ENCODE measurements at regions not wholly inside any gene's neighbourhood (a gene's known extent, or its start where the extent isn't known, plus 50 kb on each side); places are given as distances from the start of the nearest gene placed in this dataset.

DNA sequence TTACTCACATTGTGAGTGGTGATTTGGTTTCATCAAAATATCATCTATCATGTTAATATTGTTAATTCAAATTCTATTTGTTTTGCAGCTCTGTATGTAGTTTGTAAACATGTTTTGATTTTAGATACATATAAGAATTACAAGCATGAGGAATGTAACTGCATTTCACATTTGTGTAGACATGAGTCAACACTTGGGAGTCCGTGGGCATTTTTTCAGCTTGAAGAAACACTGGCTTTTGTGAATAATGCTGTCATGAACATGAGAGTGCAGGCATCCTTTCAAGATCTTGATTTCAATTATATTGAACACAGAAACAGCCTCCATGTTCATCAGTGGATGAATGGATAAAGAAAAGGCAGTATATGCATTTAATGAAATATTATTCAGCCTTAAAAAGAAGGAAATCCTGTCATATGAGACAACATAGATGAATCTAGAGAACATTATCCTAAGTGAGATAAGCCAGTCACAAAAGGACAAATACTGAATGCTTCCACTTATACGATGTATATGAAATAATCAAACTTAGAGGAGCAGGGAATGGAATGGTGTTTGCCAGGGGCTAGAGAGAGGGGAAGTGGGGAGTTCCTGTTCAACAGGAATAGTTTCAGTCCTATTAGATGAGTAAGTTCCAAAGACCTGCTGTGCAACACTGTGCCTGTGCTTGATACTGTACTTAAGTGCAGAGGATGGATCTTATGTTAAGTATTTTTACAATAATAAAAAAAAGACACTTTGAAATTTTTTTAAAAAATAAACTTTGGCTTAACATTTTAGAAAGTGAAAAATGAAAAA lies 194.9 kb downstream of the LRATD1 start:
- TF ChIP-seq, protein P1, sequence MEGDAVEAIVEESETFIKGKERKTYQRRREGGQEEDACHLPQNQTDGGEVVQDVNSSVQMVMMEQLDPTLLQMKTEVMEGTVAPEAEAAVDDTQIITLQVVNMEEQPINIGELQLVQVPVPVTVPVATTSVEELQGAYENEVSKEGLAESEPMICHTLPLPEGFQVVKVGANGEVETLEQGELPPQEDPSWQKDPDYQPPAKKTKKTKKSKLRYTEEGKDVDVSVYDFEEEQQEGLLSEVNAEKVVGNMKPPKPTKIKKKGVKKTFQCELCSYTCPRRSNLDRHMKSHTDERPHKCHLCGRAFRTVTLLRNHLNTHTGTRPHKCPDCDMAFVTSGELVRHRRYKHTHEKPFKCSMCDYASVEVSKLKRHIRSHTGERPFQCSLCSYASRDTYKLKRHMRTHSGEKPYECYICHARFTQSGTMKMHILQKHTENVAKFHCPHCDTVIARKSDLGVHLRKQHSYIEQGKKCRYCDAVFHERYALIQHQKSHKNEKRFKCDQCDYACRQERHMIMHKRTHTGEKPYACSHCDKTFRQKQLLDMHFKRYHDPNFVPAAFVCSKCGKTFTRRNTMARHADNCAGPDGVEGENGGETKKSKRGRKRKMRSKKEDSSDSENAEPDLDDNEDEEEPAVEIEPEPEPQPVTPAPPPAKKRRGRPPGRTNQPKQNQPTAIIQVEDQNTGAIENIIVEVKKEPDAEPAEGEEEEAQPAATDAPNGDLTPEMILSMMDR (IDR thresholded peaks at IDR 0.05; ENCODE audit: borderline replicate concordance, control extremely low read depth, extremely low read depth, insufficient read depth, missing control alignments) = no peak
- in situ Hi-C loops (cut with MboI; ENCODE audit: low sequenced_read_pairs, unreplicated experiment) = no loop called here
- no peak for DNase-seq (ENCODE audit: low spot score)

DNA sequence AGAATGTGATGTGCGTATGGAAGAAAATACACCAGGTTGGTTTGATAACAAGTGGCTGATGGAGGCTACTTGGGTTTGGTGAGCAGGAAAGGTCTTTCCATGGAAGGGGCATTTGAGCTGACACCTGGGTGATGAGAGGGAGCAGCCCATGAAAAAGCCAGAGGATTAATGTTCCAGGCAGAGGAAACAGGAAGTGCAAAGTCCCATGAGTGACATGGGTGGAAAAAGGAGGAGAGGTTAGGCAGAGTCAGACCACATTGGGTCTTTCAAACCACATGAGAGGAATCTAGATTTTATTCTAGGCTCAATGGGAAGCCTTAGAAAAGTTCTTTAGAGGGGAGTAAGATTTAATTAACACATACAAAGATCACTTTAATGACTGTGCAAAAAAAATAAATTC lies 195.7 kb downstream of the LRATD1 start:
- TF ChIP-seq, protein P1 (IDR thresholded peaks at IDR 0.05; ENCODE audit: borderline replicate concordance, control extremely low read depth, extremely low read depth, insufficient read depth, missing control alignments) = no peak
- in situ Hi-C loops (cut with MboI; ENCODE audit: low sequenced_read_pairs, unreplicated experiment) = no loop called here
- DNase-seq (ENCODE audit: low spot score) = no peak

DNA sequence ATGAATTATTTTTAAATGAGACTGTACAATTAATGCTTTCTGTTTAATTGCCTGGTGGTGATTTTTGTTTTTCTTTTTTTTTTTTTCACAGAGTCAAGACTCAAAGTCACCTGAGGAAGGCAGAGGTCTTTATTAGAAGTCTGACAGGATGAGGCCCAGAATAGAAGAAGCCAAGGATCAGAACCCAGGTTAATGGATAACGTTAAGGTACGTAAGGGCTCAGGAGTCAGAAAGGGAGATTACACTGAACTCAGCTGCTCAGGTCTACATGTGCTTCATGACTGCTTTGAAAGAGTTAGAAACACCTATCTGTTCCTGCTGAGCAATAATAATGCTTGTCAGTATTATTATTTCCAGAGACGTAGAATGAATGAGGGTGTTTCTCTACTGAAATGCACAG lies 196.5 kb downstream of the LRATD1 start:
- in situ Hi-C loops (cut with MboI; ENCODE audit: low sequenced_read_pairs, unreplicated experiment) = no loop called here
- TF ChIP-seq, protein P1 (IDR thresholded peaks at IDR 0.05; ENCODE audit: borderline replicate concordance, control extremely low read depth, extremely low read depth, insufficient read depth, missing control alignments) = no peak
- no peak for DNase-seq (ENCODE audit: low spot score)

DNA sequence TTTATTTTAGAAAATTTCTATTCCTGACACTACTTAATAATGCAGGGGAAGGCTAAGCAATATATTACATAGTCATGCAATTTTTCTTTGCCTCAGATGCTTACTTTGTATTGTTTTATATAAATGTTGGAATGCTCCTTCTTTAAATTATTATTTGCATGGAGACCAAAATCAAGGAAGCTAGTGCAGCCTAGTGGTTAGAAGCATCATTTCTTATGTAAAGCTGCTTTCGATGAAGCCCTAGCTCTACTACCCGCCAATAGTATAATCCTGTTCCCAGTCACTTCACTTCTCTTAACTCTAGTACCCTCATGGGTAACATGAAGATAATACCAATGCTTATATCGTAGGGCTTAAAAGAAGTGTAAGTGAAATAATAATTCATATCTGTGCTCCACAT lies 198.9 kb downstream of the LRATD1 start:
- DNase-seq (ENCODE audit: low spot score) = no peak
- in situ Hi-C loops (cut with MboI; ENCODE audit: low sequenced_read_pairs, unreplicated experiment) = no loop called here
- TF ChIP-seq, protein P1 (IDR thresholded peaks at IDR 0.05; ENCODE audit: borderline replicate concordance, control extremely low read depth, extremely low read depth, insufficient read depth, missing control alignments) = no peak

DNA sequence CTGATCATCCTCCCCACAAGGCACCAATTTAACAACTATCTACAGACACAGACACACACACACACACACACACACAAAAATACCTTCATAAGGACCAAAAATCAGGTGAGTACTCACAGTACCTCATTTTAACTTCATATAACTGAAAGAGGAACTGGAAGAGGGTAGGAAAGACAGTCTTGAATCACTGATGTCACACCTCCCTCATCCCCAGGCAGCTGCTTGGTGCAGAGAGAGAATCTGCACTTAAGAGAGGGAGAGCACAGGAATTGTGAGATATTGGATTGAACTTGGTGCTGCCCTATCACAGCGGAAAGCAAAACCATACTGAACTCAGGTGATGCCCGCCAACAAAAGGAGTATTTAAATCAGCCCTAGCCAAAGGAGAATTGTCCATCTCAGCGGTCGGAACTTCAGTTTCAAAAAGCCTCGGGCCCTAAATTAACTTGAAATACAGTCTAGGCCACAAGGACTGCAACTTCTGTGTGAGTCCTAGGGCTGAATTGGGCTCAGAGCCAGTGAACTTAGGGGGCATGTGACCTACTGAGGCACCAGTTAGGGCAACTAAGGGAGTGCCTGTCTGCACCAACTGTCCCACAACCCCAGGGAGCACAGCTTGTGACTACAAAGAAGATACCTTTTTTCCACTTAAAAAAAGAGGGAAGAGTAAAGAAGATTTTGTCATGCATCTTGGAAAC lies 211.1 kb downstream of the LRATD1 start:
- in situ Hi-C loops (cut with MboI; ENCODE audit: low sequenced_read_pairs, unreplicated experiment) = no loop called here

DNA sequence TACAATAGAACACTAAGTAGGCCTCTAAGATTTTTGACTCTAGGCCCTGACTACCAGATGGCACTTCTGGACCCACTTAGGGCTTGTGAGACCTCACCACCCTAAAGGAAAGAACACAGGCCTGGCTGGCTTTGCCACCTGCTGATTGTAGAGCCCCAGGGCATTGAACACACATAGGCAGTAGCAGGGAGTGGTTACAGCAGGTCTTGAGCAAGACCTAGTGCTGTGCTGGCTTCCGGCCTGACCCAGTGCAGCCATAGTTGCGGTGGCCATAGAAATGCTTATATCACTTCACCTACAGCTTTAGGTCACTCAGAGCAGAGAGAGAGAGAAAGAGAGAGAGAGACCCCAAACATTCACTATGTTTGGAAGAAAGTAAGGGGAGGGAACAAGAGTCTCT lies 223.2 kb downstream of the LRATD1 start:
- in situ Hi-C loops (cut with MboI; ENCODE audit: low sequenced_read_pairs, unreplicated experiment) = no loop called here
- no peak for DNase-seq (ENCODE audit: low spot score)
- TF ChIP-seq, protein P1 (IDR thresholded peaks at IDR 0.05; ENCODE audit: borderline replicate concordance, control extremely low read depth, extremely low read depth, insufficient read depth, missing control alignments) = no peak

More for the DNA sequence above, 211.1 kb downstream of the LRATD1 start:
- no peak for DNase-seq (ENCODE audit: low spot score)
- TF ChIP-seq, protein P1 (IDR thresholded peaks at IDR 0.05; ENCODE audit: borderline replicate concordance, control extremely low read depth, extremely low read depth, insufficient read depth, missing control alignments) = no peak
